GM12892 (cell line): ENCODE measurements at regions not wholly inside any gene's neighbourhood (a gene's known extent, or its start where the extent isn't known, plus 50 kb on each side); places are given as distances from the start of the nearest gene placed in this dataset.

Source experiments
- POLR2A ChIP-seq: IDR thresholded peaks from 2 replicates; pipeline ENCODE4 v1.6.1; 2011; ENCODE audit warnings: low read depth, low read length, control low read depth
- POLR2AphosphoS5 ChIP-seq: IDR thresholded peaks from 2 replicates; pipeline ENCODE4 v1.6.1; 2011; ENCODE audit warnings: low read depth, low read length, control low read depth

DNA sequence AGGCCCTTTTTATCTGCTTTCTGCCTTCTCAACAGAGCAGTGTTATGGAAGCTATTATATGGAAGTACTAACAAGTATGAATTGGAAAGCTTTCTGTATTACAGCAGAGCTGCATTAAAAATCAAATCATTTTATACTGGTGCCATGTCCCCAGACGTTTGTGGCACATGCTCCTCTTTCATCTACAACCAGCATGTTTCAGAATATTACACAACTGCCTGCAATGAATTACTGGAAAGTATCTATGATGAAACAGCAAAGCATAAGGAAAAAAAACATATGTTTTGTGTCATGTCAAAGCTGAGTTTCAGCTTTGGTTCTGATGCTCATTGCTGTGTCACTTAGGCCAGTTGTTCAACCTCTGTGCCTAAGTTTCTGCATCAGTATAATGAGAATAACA is 576.8 kb downstream of the GBA3 start:
- TF ChIP-seq POLR2A (no peak), POLR2AphosphoS5 (no peak)
